ENCODE measurements at regions not wholly inside any gene's neighbourhood (a gene's known extent, or its start where the extent isn't known, plus 50 kb on each side); places are given as distances from the start of the nearest gene placed in this dataset.

GRCh38 chr12:113577464-113578129 lies 105.9 kb upstream of the LHX5 start:
- no peak overlapping the region for H3K18ac ChIP-seq (ENCODE audit: low read length)

GRCh38 chr12:113575386-113575785 lies 103.7 kb upstream of the LHX5 start:
- no peaks in the 10 kb centered on the region for H3K79me1 ChIP-seq (ENCODE audit: low read depth, low read length)
- peaks cover 0 to 3% of the 10 kb centered on the region in 2 donors for H3K9me3 ChIP-seq (replicated peaks in 1 of 2; ENCODE audit: control insufficient read depth in 2 of 2, insufficient read depth in 1 of 2, low read depth in 1 of 2, low read length in 2 of 2)
- no peak overlapping the region for H2BK120ac ChIP-seq (ENCODE audit: low read depth, low read length)
- H2AFZ ChIP-seq (ENCODE audit: low read length), result no peak overlapping the region
- peak overlapping the region; percentile 32 for H3K18ac ChIP-seq (ENCODE audit: low read length)
- H3K36me3 ChIP-seq (replicated peaks in 1 of 2; ENCODE audit: control insufficient read depth in 2 of 2, insufficient read depth in 2 of 2, low read length in 2 of 2), result no peaks in the 10 kb centered on the region
- no peak overlapping the region for H4K8ac ChIP-seq (ENCODE audit: low read depth, low read length)
- H3K14ac ChIP-seq (ENCODE audit: low read length), result no peak overlapping the region
- DNase-seq (ENCODE audit: low spot score), result no peak
- peaks cover 0 to 20% (median 0%) of the 10 kb centered on the region in 3 experiments for H3K27me3 ChIP-seq (ENCODE audit: control insufficient read depth in 3 of 3, insufficient read depth in 3 of 3, low read depth in 1 of 3, low read length in 3 of 3)
- H3K4me2 ChIP-seq (ENCODE audit: insufficient read depth, low read length, poor library complexity, severe bottlenecking), result no peak overlapping the region
- peak overlapping the region; percentile 16 for H2BK12ac ChIP-seq (ENCODE audit: low read length)
- no peak overlapping the region for H4K91ac ChIP-seq (ENCODE audit: low read depth, low read length, poor library complexity)
- no peak overlapping the region for H2BK15ac ChIP-seq (ENCODE audit: low read length)
- no peak overlapping the region for H2BK5ac ChIP-seq (ENCODE audit: low read length)
- H3K4ac ChIP-seq (ENCODE audit: low read length), result no peak overlapping the region
- no peak overlapping the region for H3K4me3 ChIP-seq (ENCODE audit: low read length in 2 of 2)
- WGBS, 2 donors (ENCODE audit: extremely low coverage in 2 of 2, insufficient read length in 2 of 2, insufficient replicate concordance in 1 of 2), result no CpG with 5 or more reads among the region's 10 CpGs
- H3K4me1 ChIP-seq (ENCODE audit: control insufficient read depth in 2 of 2, insufficient read depth in 1 of 2, low read depth in 1 of 2, low read length in 2 of 2), result peaks cover 0 to 3% of the 10 kb centered on the region in 2 donors
- no peak overlapping the region for H3K9ac ChIP-seq (ENCODE audit: low read depth, low read length, poor library complexity)
- H3K23ac ChIP-seq (ENCODE audit: low read depth, low read length, poor library complexity), result no peak overlapping the region
- no peak overlapping the region for H3K27ac ChIP-seq (replicated peaks; ENCODE audit: low read length)
- H2AK5ac ChIP-seq (ENCODE audit: low read depth, low read length), result peak overlapping the region; percentile 26

More at GRCh38 chr12:113577464-113578129, 105.9 kb upstream of the LHX5 start:
- Histone ChIP-seq H3K14ac (ENCODE audit: low read length) (no peak overlapping the region), H3K4me2 (ENCODE audit: insufficient read depth, low read length, poor library complexity, severe bottlenecking) (no peak overlapping the region), H3K36me3 (replicated peaks in 1 of 2; ENCODE audit: control insufficient read depth in 2 of 2, insufficient read depth in 2 of 2, low read length in 2 of 2) (no peaks in the 10 kb centered on the region), H2BK120ac (ENCODE audit: low read depth, low read length) (no peak overlapping the region), H2AK5ac (ENCODE audit: low read depth, low read length) (no peak overlapping the region), H3K9me3 (replicated peaks in 1 of 2; ENCODE audit: control insufficient read depth in 2 of 2, insufficient read depth in 1 of 2, low read depth in 1 of 2, low read length in 2 of 2) (peaks cover 0 to 11% of the 10 kb centered on the region in 2 donors), H3K79me1 (ENCODE audit: low read depth, low read length) (no peaks in the 10 kb centered on the region), H2AFZ (ENCODE audit: low read length) (no peak overlapping the region), H3K9ac (ENCODE audit: low read depth, low read length, poor library complexity) (no peak overlapping the region), H2BK12ac (ENCODE audit: low read length) (no peak overlapping the region), H3K4ac (ENCODE audit: low read length) (no peak overlapping the region), H3K4me3 (ENCODE audit: low read length in 2 of 2) (no peak overlapping the region), H2BK5ac (ENCODE audit: low read length) (no peak overlapping the region), H3K4me1 (ENCODE audit: control insufficient read depth in 2 of 2, insufficient read depth in 1 of 2, low read depth in 1 of 2, low read length in 2 of 2) (peaks cover 0 to 7% of the 10 kb centered on the region in 2 donors), H3K27ac (replicated peaks; ENCODE audit: low read length) (no peak overlapping the region), H2BK15ac (ENCODE audit: low read length) (no peak overlapping the region), H3K23ac (ENCODE audit: low read depth, low read length, poor library complexity) (no peak overlapping the region), H3K27me3 (ENCODE audit: control insufficient read depth in 3 of 3, insufficient read depth in 3 of 3, low read depth in 1 of 3, low read length in 3 of 3) (peaks cover 0 to 17% (median 0%) of the 10 kb centered on the region in 3 experiments), H4K8ac (ENCODE audit: low read depth, low read length) (no peak overlapping the region), H4K91ac (ENCODE audit: low read depth, low read length, poor library complexity) (no peak overlapping the region)
- WGBS, 2 donors (ENCODE audit: extremely low coverage in 2 of 2, insufficient read length in 2 of 2, insufficient replicate concordance in 1 of 2), result no CpG with 5 or more reads among the region's 7 CpGs
- no peak for DNase-seq (ENCODE audit: low spot score)

- H3K23ac ChIP-seq (ENCODE audit: low read depth, low read length, poor library complexity), result no peak overlapping the region
Measured at GRCh38 chr12:113573148-113573547, 101.5 kb upstream of the LHX5 start.

GRCh38 chr12:113571713-113572112 lies 100.0 kb upstream of the LHX5 start:
- no peak overlapping the region for H2BK5ac ChIP-seq (ENCODE audit: low read length)
- peaks cover 0 to 26% (median 0%) of the 10 kb centered on the region in 3 experiments for H3K27me3 ChIP-seq (ENCODE audit: control insufficient read depth in 3 of 3, insufficient read depth in 3 of 3, low read depth in 1 of 3, low read length in 3 of 3)
- no peak overlapping the region for H3K4ac ChIP-seq (ENCODE audit: low read length)
- no peak overlapping the region for H3K4me2 ChIP-seq (ENCODE audit: insufficient read depth, low read length, poor library complexity, severe bottlenecking)
- H2BK12ac ChIP-seq (ENCODE audit: low read length), result no peak overlapping the region
- peaks cover 0 to 5% of the 10 kb centered on the region in 2 donors for H3K4me1 ChIP-seq (ENCODE audit: control insufficient read depth in 2 of 2, insufficient read depth in 1 of 2, low read depth in 1 of 2, low read length in 2 of 2)
- H3K14ac ChIP-seq (ENCODE audit: low read length), result no peak overlapping the region
- H3K36me3 ChIP-seq (replicated peaks in 1 of 2; ENCODE audit: control insufficient read depth in 2 of 2, insufficient read depth in 2 of 2, low read length in 2 of 2), result no peaks in the 10 kb centered on the region
- no peak overlapping the region for H2AFZ ChIP-seq (ENCODE audit: low read length)
- H4K8ac ChIP-seq (ENCODE audit: low read depth, low read length), result no peak overlapping the region
- H2BK15ac ChIP-seq (ENCODE audit: low read length), result no peak overlapping the region
- H2AK5ac ChIP-seq (ENCODE audit: low read depth, low read length), result no peak overlapping the region
- H3K9me3 ChIP-seq (replicated peaks in 1 of 2; ENCODE audit: control insufficient read depth in 2 of 2, insufficient read depth in 1 of 2, low read depth in 1 of 2, low read length in 2 of 2), result peaks cover 0 to 1% of the 10 kb centered on the region in 2 donors
- no CpG with 5 or more reads among the region's 3 CpGs for WGBS, 2 donors (ENCODE audit: extremely low coverage in 2 of 2, insufficient read length in 2 of 2, insufficient replicate concordance in 1 of 2)
- H4K91ac ChIP-seq (ENCODE audit: low read depth, low read length, poor library complexity), result no peak overlapping the region
- no peak overlapping the region for H2BK120ac ChIP-seq (ENCODE audit: low read depth, low read length)
- H3K79me1 ChIP-seq (ENCODE audit: low read depth, low read length), result no peaks in the 10 kb centered on the region
- no peak for DNase-seq (ENCODE audit: low spot score)
- no peak overlapping the region for H3K27ac ChIP-seq (replicated peaks; ENCODE audit: low read length)
- H3K9ac ChIP-seq (ENCODE audit: low read depth, low read length, poor library complexity), result no peak overlapping the region
- no peak overlapping the region for H3K4me3 ChIP-seq (ENCODE audit: low read length in 2 of 2)
- H3K23ac ChIP-seq (ENCODE audit: low read depth, low read length, poor library complexity), result no peak overlapping the region
- no peak overlapping the region for H3K18ac ChIP-seq (ENCODE audit: low read length)

More at GRCh38 chr12:113573148-113573547, 101.5 kb upstream of the LHX5 start:
- Histone ChIP-seq H3K9ac (ENCODE audit: low read depth, low read length, poor library complexity) (no peak overlapping the region), H2BK120ac (ENCODE audit: low read depth, low read length) (no peak overlapping the region), H3K9me3 (replicated peaks in 1 of 2; ENCODE audit: control insufficient read depth in 2 of 2, insufficient read depth in 1 of 2, low read depth in 1 of 2, low read length in 2 of 2) (peaks cover 0 to 1% of the 10 kb centered on the region in 2 donors), H3K14ac (ENCODE audit: low read length) (no peak overlapping the region), H4K91ac (ENCODE audit: low read depth, low read length, poor library complexity) (no peak overlapping the region), H3K4ac (ENCODE audit: low read length) (no peak overlapping the region), H2BK5ac (ENCODE audit: low read length) (no peak overlapping the region), H3K4me2 (ENCODE audit: insufficient read depth, low read length, poor library complexity, severe bottlenecking) (no peak overlapping the region), H4K8ac (ENCODE audit: low read depth, low read length) (no peak overlapping the region), H3K4me3 (ENCODE audit: low read length in 2 of 2) (no peak overlapping the region), H3K4me1 (ENCODE audit: control insufficient read depth in 2 of 2, insufficient read depth in 1 of 2, low read depth in 1 of 2, low read length in 2 of 2) (peaks cover 0 to 7% of the 10 kb centered on the region in 2 donors), H2AK5ac (ENCODE audit: low read depth, low read length) (no peak overlapping the region), H3K18ac (ENCODE audit: low read length) (no peak overlapping the region), H3K27ac (replicated peaks; ENCODE audit: low read length) (no peak overlapping the region), H2AFZ (ENCODE audit: low read length) (no peak overlapping the region), H2BK12ac (ENCODE audit: low read length) (no peak overlapping the region), H2BK15ac (ENCODE audit: low read length) (no peak overlapping the region), H3K36me3 (replicated peaks in 1 of 2; ENCODE audit: control insufficient read depth in 2 of 2, insufficient read depth in 2 of 2, low read length in 2 of 2) (no peaks in the 10 kb centered on the region), H3K79me1 (ENCODE audit: low read depth, low read length) (no peaks in the 10 kb centered on the region), H3K27me3 (ENCODE audit: control insufficient read depth in 3 of 3, insufficient read depth in 3 of 3, low read depth in 1 of 3, low read length in 3 of 3) (peaks cover 0 to 34% (median 0%) of the 10 kb centered on the region in 3 experiments)
- DNase-seq (ENCODE audit: low spot score), result no peak
- WGBS, 2 donors (ENCODE audit: extremely low coverage in 2 of 2, insufficient read length in 2 of 2, insufficient replicate concordance in 1 of 2), result no CpG with 5 or more reads among the region's 1 CpG
